CD4-positive, alpha-beta T cell treated with Interleukin-4 for 1 hour (primary cell): ENCODE measurements at regions not wholly inside any gene's neighbourhood (a gene's known extent, or its start where the extent isn't known, plus 50 kb on each side); places are given as distances from the start of the nearest gene placed in this dataset.
"Not testable (repeated sequence)": the region's sequence is repeated elsewhere in the genome, so short reads cannot be mapped to it uniquely, and the experiment has no call there.

Experiments
- DNase-seq, 2 donors: peaks; one replicate each; pipeline ENCODE4 v3.0.0-alpha.2; 2020 to 2022

GRCh38 chr9:64370344-64370743, 914.7 kb downstream of the FOXD4L5 start:
- DNase-seq, result not testable (repeated sequence)

GRCh38 chr9:64369644-64370043, 915.4 kb downstream of the FOXD4L5 start:
- not testable (repeated sequence) for DNase-seq

- peak; percentile 74 to 77 for DNase-seq
These were observed 915.9 kb downstream of the FOXD4L5 start for GRCh38 chr9:64369114-64369513.

GRCh38 chr9:64368644-64368942, 916.4 kb downstream of the FOXD4L5 start:
- not testable (repeated sequence) for DNase-seq

- DNase-seq, result not testable (repeated sequence)
These were observed 917.0 kb downstream of the FOXD4L5 start for GRCh38 chr9:64367826-64368643.
